ENCODE measurements at regions not wholly inside any gene's neighbourhood (a gene's known extent, or its start where the extent isn't known, plus 50 kb on each side); places are given as distances from the start of the nearest gene placed in this dataset.
A peak's percentile ranks its signal among the peaks of the same experiment; 100 is the strongest.

DNA sequence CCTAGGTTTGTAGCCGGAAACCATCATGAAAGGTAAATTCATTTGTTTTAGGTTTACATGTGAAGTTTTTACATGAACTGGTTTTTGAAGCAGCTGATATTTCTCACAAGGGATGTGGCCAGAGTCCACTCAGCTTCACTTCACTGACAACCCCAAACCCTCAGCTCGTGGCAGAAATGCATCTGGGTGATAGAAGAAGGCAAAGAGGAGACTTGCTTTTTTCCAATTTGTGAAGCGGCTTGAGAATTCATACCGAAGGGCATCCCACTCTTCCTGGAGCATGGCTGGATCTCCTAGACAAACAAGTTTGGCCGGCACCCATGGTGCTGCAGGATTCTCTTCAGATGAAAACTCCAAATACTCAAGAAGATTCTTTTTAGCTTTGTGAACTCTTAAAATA is 392.8 kb upstream of the CNR1 start:
- no peak for DNase-seq (ENCODE audit: low read depth in 4 of 4, low spot score in 3 of 4)

DNA sequence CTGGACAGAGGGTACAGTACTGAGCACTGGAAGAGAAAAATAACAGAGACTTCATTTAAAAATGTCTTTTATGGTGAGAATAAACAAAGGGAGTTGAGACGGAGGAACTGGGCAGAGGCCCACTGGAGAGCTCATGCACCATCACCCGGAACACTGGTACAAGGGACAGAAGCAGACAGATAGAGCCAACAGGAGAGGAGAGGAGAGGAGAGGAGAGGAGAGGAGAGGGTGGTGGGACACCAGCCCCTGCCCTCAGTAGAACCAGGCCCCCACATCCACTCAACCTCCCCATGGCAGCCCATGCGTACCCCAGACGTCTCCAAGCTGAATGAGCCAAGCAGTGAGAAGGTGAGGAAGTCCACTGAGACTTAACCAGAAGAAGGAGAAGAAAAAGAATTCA is 390.5 kb upstream of the CNR1 start:
- no peak for DNase-seq (ENCODE audit: low read depth in 4 of 4, low spot score in 3 of 4)

DNA sequence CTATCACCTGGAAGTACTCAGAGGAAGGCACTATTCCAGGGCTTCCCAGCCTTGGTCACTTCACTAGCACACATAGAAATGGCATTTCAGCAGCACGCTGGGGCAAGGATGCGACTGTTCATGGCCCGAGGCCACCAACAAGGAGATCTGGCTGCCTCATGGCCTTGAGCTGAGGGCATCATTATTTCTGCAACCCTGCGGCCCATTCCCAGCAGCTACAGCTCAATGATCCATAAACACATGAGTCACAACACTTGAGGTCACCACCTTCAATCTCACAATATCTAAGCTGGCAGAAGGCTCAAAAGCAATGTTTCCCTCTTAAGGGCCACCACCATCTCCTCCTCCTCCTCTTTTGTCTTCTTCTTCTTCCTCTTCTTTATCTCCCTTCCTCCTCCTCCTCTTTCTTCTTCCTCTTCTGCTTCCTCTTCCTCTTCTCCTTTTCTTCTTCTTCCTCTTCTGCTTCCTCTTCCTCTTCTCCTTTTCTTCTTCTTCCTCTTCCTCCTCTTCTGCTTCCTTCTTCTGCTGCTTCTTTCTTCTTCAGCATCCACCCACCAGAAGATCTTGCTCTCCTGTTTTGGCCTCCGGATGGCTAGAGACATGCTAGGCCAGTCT is 382.9 kb upstream of the CNR1 start:
- DNase-seq (ENCODE audit: low read depth in 4 of 4, low spot score in 3 of 4), result no peak

DNA sequence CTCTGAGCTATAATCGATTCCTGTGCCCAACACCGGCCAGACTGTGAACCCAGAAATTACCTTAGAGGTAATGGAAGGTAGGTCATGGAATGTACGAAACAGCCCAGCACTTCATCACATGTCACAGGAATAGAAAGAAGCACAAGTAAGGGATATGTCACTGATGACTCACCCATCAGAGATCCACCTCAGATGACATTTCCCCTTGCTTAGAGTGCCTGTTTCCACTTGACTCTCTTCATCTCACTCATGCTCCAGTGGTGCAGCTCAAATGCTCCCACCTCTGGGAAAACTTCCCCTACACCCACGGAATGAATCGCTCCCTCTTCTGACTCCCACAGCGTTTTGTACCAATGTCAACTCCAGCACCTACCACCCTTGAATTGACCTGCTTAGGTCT is 381.6 kb upstream of the CNR1 start:
- DNase-seq (ENCODE audit: low read depth in 4 of 4, low spot score in 3 of 4), result no peak

DNA sequence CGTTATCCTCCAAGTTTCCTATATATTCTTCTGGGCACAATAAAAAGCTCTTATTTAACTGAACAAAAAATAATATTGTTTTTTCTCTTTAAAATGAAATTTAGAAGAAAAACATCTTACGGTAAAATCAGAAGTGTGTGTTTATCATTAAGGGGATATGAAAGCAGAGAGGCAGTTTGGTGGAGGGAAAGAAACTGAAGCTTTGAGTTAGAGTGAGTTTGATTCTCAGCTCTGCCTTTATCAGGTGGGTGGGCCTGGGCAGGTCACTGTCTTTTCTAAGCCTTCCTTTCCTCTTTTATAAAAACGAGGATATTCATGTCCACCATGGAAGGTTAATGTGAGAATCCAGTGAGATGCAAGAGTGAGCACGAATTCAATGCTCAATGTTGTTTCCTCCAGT is 379.8 kb upstream of the CNR1 start:
- no peak for DNase-seq (ENCODE audit: low read depth in 4 of 4, low spot score in 3 of 4)

DNA sequence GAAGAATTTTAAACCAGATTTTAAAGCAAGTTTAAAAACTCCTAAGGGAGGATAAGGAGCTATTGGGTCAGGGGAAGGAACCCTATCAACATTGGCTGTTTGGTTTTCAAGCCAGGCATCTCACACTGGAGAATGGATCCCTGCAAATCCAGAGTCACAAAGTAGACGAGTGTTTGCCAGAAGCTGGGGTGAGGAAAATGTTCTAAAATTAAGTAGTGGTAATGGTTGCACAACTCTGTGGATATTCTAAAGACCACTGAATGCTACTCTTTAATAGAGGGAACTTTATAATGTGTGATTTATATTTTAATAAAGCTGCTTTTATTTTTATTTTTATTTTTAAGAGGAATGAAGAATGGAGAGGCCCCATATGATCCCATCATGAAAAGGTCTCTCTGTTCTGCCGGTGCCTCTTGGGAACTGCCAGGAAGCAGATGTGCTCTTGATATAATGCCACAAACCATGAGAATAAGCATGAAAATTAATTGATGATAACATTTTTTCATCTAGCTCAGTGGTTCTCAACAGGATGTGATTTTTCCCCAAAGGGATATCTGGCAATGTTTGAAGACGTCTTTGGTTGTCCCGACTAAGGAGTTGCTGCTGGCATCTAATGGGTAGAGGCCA is 379.0 kb upstream of the CNR1 start:
- DNase-seq (ENCODE audit: low read depth in 4 of 4, low spot score in 3 of 4), result no peak

DNA sequence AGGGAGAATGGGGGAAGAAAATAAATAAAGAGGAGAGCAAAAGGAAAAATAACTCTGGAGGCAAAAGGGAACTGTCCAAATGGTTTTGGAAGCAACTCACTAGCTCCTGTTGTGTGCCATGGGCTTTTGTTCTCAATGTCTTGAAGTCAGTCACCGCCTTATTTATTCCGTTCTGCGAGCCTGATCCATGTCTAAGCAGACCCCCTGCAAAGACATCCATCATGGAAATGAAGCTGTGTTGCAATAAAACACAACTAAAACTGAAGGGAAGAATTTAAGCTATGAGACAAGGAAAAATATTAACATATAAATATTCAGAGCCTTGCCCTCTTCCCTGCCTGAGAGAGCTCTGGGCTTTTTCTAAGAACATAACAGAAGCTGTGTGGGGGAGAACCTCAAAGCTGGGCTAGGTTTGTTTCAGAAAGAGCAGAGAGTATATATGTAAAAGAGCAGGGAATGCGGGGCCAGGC is 373.2 kb upstream of the CNR1 start:
- no peak for DNase-seq (ENCODE audit: low read depth in 4 of 4, low spot score in 3 of 4)

DNA sequence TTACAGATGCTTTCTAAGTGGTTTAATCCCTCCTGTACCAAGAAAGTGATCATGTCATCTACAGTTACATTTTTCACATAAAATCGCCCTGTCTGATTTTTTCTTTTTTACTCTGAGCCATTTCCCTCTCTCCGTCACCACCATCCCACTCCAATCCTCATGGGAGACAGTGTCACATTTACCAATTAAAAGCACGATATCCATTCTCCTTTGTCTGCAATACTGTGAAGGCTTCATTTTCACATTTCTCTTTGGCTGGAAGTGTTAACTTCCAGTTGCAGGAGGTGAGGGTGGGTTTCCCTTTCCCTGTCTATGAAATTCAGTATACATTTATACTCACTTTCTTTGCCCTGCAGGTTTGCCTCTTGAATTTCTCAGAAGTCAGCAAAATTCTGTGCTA is 372.7 kb upstream of the CNR1 start:
- no peak for DNase-seq (ENCODE audit: low read depth in 4 of 4, low spot score in 3 of 4)

DNA sequence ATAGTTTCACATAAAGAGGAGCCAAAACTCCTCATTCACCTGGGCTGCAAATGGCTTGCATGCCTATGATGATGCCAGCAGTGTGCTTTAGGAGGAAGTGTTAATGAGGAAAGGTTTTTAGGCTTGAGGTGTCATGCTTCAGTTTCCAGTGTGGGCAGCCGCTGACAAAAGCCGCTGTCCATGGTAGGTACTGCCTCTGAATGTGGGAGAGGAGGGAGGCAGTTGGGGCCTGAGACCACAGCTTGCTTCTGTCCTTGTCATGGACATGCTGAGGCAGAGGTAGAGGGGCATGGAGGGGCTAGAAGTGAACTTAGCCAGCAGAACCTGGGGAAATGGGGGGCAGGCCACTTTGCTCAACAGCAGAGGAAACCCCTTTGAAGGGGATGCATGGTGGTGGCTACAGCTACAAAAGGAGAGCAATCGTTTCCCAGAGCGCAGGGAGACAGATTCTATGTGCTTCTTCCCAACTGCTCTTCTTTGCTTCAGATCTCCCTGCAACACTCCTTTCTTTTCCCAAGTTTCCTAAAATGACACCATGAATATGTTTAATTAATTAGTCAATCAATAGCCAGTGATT is 372.1 kb upstream of the CNR1 start:
- DNase-seq (ENCODE audit: low read depth in 4 of 4, low spot score in 3 of 4), result peak in 2 of 4 donors; percentile 22 to 42

DNA sequence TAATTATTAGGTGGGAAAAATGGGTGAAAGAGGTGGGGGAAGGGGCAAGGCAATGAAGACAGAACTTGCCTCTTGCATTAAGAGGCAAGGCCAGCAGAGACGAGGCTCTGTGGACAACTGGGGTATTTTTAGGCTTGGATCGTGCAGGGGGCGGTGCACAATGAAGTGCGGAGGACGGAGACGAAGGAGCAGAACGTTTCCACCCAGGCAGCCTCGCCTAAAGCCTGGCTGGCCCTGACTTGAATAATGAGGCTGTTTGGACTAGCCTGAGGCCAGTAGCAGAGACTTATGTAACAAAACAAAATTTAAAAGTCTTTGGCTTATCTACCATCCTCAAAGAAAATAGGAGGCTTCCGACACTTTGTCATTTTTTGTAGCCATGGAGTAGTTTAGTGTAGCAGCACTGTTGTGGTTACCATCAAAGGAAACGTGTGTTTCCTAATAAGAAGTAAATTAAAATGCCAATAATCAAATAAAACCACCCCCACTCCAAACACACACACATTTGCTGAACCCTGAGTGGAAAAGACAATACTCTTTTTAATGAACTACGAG is 370.0 kb upstream of the CNR1 start:
- no peak for DNase-seq (ENCODE audit: low read depth in 4 of 4, low spot score in 3 of 4)

DNA sequence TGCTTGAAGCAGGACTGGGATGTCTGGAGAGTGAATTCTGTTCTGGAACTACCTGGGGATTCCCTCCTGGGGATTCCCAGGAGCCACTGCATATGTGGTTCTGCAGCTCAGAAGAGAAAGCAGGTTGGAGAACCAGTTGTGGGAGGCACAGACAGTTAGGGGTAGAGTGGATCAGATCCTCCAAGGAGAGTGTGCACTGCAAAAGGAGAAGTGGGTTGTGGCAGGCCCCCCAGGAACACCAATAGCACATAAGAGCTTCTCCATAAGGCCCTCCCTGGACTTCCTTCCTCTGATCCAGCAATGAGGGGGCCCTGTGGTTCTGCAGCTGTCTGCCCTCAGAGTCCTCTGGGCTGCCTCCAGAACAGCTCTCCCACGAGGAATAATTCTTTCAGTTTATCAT is 369.2 kb upstream of the CNR1 start:
- no peak for DNase-seq (ENCODE audit: low read depth in 4 of 4, low spot score in 3 of 4)

DNA sequence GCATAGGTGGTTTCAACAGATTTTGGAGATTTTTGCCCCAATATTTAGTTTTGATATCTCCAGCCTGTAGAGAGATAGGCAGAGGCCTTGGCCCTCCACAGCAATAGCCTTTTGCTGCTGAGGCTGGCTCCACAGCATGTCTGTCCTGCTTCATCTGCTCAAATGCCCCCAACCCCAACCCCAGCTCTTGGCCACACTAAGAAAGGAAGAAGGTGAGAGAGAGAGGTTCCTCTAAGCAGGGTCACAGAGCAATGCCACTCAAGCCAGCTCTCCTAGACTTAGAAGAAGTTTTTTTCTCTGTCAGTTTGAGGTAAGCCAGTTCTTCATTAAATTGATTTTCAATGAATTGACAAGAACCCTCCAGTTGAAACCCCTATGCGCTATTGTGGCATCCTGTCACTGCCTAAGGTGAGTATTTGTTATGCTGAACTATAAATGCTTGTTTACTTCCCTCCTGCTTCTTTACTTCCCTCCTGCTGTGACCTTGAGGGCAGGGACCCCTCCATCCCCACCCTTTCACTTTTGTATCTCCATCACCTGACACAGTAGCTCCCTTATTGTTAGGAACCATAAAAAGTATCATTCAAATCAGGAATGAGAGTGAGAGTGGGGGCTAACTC is 366.2 kb upstream of the CNR1 start:
- DNase-seq (ENCODE audit: low read depth in 4 of 4, low spot score in 3 of 4), result no peak

DNA sequence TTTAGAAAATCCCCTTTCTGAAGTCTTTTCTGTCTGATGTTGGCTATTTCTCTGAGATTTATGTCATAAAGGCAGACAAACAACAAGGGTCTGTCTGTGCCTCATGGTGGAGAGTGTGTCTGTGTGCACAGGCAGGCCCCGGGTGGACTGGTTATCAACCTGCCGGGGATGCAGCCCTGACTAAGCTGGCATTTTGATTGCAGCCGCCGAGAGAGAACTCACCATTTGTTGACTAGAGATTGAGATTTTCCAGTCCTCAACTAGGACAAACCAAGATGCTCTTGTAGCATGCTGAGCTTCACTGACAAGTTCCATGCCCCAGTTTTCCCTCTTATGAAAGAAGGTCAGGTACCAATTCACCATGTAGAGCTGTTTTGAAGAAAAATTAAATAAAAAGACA is 363.6 kb upstream of the CNR1 start:
- no peak for DNase-seq (ENCODE audit: low read depth in 4 of 4, low spot score in 3 of 4)

DNA sequence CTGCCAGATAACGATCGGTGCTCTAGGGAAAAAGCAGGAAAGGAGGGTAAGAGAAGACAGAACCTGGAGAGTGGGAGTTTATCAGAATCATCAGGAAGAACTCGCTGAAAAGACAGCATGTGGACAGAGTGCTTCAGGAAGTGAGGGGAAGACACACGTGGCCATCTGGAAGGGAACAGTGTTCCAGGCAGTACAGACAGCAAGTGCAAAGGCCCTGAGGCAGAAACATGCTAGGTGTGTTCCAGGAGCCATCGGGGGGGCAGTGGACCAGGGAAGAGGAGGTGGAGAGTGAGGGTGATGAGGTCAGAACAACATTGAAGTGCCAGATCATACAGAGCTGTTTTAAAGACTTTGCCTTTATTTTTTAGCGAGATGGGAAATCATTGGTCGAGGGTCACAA is 354.3 kb upstream of the CNR1 start:
- no peak for DNase-seq (ENCODE audit: low read depth in 4 of 4, low spot score in 3 of 4)

DNA sequence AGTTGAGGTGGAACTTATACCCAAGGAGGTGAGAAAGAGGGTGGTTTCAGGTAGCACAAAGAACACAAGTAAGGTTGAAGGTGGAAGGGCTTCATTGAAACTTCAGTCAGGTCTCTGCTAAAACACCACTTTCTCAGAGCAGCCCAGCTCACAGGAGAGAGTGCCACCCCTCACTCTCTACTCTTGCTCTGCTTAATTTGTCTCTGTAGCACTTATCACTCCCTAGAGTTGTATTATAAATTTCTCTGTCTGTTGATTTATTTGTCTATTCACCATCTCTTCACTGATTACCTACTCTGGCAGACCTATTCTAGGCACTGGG is 353.8 kb upstream of the CNR1 start:
- DNase-seq (ENCODE audit: low read depth in 4 of 4, low spot score in 3 of 4), result no peak

DNA sequence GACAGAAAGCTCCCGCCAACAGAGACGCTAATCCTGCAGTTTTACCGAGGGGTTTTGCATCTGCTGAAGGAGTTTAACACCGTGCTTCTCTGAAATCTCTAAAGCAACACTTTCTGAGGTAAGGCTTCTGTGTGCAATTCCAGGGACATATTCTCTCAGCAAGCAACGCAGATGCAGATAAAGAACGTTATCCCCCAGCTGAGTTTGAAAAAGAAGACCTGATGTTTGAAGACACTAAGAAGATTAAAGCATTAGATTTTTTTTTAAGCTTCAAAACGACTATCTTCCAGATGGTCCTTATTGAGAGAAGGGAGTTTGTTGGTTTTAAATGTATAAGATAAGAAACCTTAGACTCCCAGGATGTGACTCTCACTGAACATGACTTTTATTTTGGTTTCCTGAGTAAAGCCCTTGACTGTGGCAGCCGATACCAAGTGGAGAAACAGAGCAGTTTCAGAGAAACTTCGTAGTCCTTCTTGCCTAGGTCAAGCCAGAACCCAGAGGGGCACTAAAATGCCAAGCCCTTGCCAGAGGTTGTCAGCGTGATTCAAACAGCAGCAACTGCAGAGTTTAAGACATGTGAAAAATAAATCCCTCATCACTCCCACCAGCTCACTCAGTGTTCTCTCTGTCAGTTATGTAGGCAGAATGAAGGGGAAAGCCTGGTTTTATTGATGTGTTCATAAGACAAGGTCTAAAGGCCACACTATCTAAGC is 353.3 kb upstream of the CNR1 start:
- no peak for DNase-seq (ENCODE audit: low read depth in 4 of 4, low spot score in 3 of 4)

DNA sequence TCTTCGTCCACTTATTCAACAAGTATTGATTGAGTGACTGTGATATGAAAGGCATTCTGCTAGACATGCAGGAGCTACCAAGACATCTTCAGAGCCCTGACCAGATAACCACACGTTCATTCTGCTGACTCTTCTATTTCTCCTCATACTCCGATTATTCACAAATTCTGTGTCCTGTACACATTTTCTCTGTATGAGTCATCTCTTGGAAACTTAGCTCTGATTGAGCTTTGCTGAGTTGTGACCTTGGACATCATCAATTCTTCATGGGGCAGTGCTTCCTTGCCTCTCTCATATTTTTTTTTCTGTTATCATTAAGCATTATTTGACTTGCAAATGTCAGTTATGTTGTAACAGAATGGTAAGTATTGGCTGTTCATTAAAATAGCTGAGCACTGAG is 351.6 kb upstream of the CNR1 start:
- DNase-seq (ENCODE audit: low read depth in 4 of 4, low spot score in 3 of 4), result no peak

DNA sequence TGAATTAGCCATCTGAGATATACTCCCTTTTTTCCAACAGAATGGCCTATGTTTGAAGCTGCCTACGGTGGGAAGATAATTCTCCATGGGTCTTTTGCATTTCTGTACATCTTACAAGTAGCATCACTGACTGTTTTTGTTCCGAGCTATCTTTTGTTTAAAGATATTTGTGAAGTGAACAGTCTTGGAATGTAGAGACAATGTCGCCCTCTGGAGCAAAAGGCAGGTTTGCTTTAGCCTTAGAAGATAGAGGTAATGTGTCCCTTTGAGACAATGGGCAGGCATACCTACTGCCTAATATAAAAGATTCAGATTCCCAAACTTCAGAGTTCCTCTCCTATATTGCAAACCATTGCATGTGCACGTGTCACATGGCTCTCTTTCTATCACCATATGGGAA is 347.8 kb upstream of the CNR1 start:
- DNase-seq (ENCODE audit: low read depth in 4 of 4, low spot score in 3 of 4), result no peak

DNA sequence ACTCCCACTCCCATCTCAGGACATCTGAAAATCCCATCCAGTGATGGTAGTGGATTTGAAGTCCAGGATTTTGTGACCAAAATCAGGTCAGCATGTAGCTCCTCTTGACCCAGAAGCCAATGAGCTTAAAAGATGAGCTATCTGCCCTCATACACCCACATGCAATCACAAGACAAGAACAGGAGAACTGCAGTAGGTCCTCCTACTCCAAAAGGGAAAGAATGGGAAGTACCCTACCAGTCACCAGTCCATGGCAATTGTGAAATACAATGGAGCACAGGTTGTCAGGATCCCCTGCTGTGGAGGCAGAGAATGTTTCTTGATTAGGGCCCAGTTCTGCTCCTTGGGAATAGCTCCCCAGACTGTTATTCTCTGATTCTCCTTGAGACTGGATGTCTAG is 347.3 kb upstream of the CNR1 start:
- no peak for DNase-seq (ENCODE audit: low read depth in 4 of 4, low spot score in 3 of 4)

DNA sequence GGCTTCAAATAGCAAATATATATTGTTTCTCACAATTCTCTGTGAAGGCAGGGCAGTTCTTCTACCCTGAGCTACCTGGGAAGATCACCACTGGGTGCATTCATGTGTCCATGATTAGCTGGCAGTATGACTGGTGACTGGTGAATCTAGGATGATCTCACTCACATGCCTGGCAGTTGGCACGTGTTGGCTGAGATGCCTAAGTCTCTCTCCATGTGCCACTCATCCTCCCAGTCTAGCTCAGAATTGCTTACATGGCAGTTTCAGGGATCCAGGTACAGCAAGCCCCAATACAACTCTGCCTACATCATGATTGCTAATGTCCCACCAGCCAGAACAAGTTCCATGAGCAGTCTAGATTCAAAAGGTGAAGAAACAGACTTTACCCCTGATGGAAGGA is 346.8 kb upstream of the CNR1 start:
- no peak for DNase-seq (ENCODE audit: low read depth in 4 of 4, low spot score in 3 of 4)

DNA sequence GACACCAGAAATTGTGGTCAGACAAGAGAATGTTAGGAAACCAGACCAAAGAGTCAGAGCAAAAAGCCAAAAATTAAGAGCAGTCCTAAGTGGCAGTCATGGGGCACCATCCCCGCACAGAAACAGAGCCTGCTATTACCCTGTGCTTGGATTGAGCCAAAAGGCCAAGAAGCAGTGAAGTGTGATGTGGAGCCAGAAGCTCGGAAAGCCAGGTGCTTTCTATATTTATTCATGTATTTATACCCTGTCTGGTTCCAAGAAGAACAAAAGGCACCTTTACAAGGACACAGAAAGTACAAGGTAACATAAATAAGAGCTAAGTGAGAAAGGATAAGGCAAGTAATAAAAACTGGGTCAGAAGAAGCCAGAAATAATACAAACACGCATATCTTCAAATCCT is 336.2 kb upstream of the CNR1 start:
- no peak for DNase-seq (ENCODE audit: low read depth in 4 of 4, low spot score in 3 of 4)

Measured in left renal pelvis (tissue), 4 donors.